ENCODE measurements at regions not wholly inside any gene's neighbourhood (a gene's known extent, or its start where the extent isn't known, plus 50 kb on each side); places are given as distances from the start of the nearest gene placed in this dataset.

DNA sequence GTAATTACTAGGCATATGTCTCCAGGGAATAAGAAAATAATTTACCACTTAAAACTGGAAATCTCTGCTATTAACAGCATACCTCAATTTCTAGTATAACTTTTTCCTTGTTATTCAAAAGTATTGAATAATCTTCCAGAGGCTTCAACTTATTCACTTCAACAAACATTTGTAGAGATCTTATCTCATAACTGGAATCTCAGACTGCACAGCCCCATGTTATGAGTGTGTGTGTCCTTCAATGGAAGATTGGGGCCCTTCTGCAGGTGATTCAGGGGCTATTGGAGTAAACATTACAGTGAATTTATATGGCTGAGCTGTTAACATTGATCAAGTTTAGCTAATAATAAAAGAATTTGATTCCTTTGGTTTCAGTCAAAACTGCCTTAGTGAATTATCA is 946.1 kb downstream of the TTLL7 start:
- TF ChIP-seq, protein P1, sequence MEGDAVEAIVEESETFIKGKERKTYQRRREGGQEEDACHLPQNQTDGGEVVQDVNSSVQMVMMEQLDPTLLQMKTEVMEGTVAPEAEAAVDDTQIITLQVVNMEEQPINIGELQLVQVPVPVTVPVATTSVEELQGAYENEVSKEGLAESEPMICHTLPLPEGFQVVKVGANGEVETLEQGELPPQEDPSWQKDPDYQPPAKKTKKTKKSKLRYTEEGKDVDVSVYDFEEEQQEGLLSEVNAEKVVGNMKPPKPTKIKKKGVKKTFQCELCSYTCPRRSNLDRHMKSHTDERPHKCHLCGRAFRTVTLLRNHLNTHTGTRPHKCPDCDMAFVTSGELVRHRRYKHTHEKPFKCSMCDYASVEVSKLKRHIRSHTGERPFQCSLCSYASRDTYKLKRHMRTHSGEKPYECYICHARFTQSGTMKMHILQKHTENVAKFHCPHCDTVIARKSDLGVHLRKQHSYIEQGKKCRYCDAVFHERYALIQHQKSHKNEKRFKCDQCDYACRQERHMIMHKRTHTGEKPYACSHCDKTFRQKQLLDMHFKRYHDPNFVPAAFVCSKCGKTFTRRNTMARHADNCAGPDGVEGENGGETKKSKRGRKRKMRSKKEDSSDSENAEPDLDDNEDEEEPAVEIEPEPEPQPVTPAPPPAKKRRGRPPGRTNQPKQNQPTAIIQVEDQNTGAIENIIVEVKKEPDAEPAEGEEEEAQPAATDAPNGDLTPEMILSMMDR (IDR thresholded peaks at IDR 0.05): no peak
- TF ChIP-seq POLR2A (IDR thresholded peaks at IDR 0.05): no peak

All from adrenal gland (tissue), 5 donors.